HepG2 (cell line): ENCODE measurements at regions not wholly inside any gene's neighbourhood (a gene's known extent, or its start where the extent isn't known, plus 50 kb on each side); places are given as distances from the start of the nearest gene placed in this dataset.

Experiments used
- ATAC-seq: fragments of 200-7000 bp; cut with Tn5 transposase; 3 replicates; pipeline ENCODE4 v1.9.1; 2020; ENCODE audit warnings: mild to moderate bottlenecking, moderate library complexity
- BruUV-seq: library from RNA; stranded (reverse); fragments of 400-500 nt; replicated peaks from 2 replicates; lab custom pipeline; 2021; lab: Mats Ljungman, UMichigan
- CTCF ChIA-PET: fragments of 300-600 bp; formaldehyde crosslinking; extraction: SDS; loops from one replicate; lab custom pipeline; 2021; ENCODE audit warnings: low total read pairs, inconsistent platforms, low intra/inter-chr PET ratio; lab: Yijun Ruan, JAX
- POLR2A ChIA-PET: fragments of 350-600 bp; sonication (Branson Sonifier 250); formaldehyde crosslinking; loops from one replicate; lab custom pipeline; 2020; ENCODE audit warnings: antibody characterized with exemption, inconsistent platforms; lab: Yijun Ruan, JAX
- DNase-seq: peaks from one replicate; pipeline ENCODE4 v3.0.0-alpha.2; 2015; ENCODE audit warnings: low spot score
- FAIRE-seq: peaks from 3 replicates; lab custom pipeline; 2011; peaks lifted over from hg19 to GRCh38; lab: Jason Lieb, UNC
- H2AFZ ChIP-seq: one replicate; pipeline ENCODE4 v1.6.1; 2011; ENCODE audit warnings: low read length, inconsistent platforms
- H3K27ac ChIP-seq: fragments of 300-600 bp; 3 replicates; pipeline ENCODE4 v1.8.0; 2011; ENCODE audit warnings: mixed run types, mild to moderate bottlenecking, mixed read lengths, low read length, inconsistent platforms; ENCODE audit not compliant: insufficient read depth; ENCODE audit errors: extremely low read length
- H3K27me3 ChIP-seq, 2 experiments: fragments of 200-600 bp in 1 of 2; 2 replicates in 1 of 2; 3 replicates in 1 of 2; pipeline versions ENCODE4 v1.6.0 to v1.8.0; 2011; ENCODE audit warnings: low read length in 2 of 2, mild to moderate bottlenecking in 2 of 2, moderate library complexity in 2 of 2, inconsistent platforms in 1 of 2; ENCODE audit not compliant: insufficient read depth in 2 of 2, control insufficient read depth in 1 of 2
- H3K36me3 ChIP-seq, 2 experiments: fragments of 200-600 bp in 1 of 2; replicated peaks in 1 of 2; 2 replicates in 1 of 2; 3 replicates in 1 of 2; pipeline versions ENCODE4 v1.5.1 to v1.8.0; 2011; ENCODE audit warnings: low read length in 2 of 2, inconsistent platforms in 1 of 2; ENCODE audit not compliant: insufficient read depth in 2 of 2, control insufficient read depth in 1 of 2
- H3K4me1 ChIP-seq: 2 replicates; pipeline ENCODE4 v1.5.1; 2012; ENCODE audit warnings: low read length, inconsistent platforms; ENCODE audit not compliant: insufficient read depth
- H3K4me2 ChIP-seq: 2 replicates; pipeline ENCODE4 v1.6.0; 2011; ENCODE audit warnings: low read depth, low read length, inconsistent platforms
- H3K4me3 ChIP-seq, 3 experiments: fragments of 200-600 bp in 1 of 3; sonication (generic), shearing (Covaris generic) in 1 of 3; replicated peaks in 1 of 3; 2 replicates each; pipeline ENCODE4 v1.5.1; 2011 to 2016; ENCODE audit warnings: low read length in 3 of 3, inconsistent platforms in 2 of 3, low read depth in 2 of 3, mild to moderate bottlenecking in 2 of 3, control low read depth in 1 of 3, mixed read lengths in 1 of 3; ENCODE audit not compliant: insufficient read depth in 1 of 3
- H3K79me2 ChIP-seq: one replicate; pipeline ENCODE4 v1.6.1; 2011; ENCODE audit warnings: low read length, inconsistent platforms; ENCODE audit not compliant: insufficient read depth
- H3K9ac ChIP-seq: 2 replicates; pipeline ENCODE4 v1.6.0; 2011; ENCODE audit warnings: mild to moderate bottlenecking, low read depth, low read length, inconsistent platforms; ENCODE audit not compliant: insufficient read depth
- H3K9me3 ChIP-seq: 2 replicates; pipeline ENCODE4 v1.5.1; 2012; ENCODE audit warnings: mild to moderate bottlenecking, low read length
- H4K20me1 ChIP-seq: 2 replicates; pipeline ENCODE4 v1.6.0; 2011; ENCODE audit warnings: inconsistent platforms, mild to moderate bottlenecking, low read length, moderate library complexity; ENCODE audit not compliant: insufficient read depth
- BRD4 ChIP-seq: sonication (generic); formaldehyde crosslinking; IDR thresholded peaks from 2 replicates; pipeline ENCODE4 v1.4.0; 2020; ENCODE audit warnings: missing genetic modification reagents
- MEIS1 ChIP-seq: sonication (generic); formaldehyde crosslinking; IDR thresholded peaks from 2 replicates; pipeline ENCODE4 v1.9.0; 2021; ENCODE audit warnings: mild to moderate bottlenecking, missing genetic modification reagents, moderate library complexity, borderline replicate concordance
- POLR2AphosphoS2 ChIP-seq: IDR thresholded peaks from 2 replicates; pipeline ENCODE4 v1.6.1; 2011; ENCODE audit warnings: low read depth, low read length, improper control_type of control experiment
- PTBP1 ChIP-seq: fragments of 200-400 bp; formaldehyde crosslinking; IDR thresholded peaks from 2 replicates; pipeline ENCODE4 v1.6.1; 2018; ENCODE audit warnings: low read length, low read depth; ENCODE audit not compliant: poor library complexity, severe bottlenecking
- SKIL ChIP-seq: sonication (generic); formaldehyde crosslinking; IDR thresholded peaks from 2 replicates; pipeline ENCODE4 v1.8.0; 2022; ENCODE audit warnings: missing genetic modification reagents, mild to moderate bottlenecking, moderate library complexity, borderline replicate concordance
- TARDBP ChIP-seq: sonication (generic); formaldehyde crosslinking; IDR thresholded peaks from 2 replicates; pipeline ENCODE4 v1.8.0; 2022; ENCODE audit warnings: mild to moderate bottlenecking, missing genetic modification reagents
- ZNF264 ChIP-seq: sonication (generic); formaldehyde crosslinking; IDR thresholded peaks from 2 replicates; pipeline ENCODE4 v1.4.0; 2020; ENCODE audit warnings: missing genetic modification reagents
- ZNF75D ChIP-seq: sonication (generic); formaldehyde crosslinking; IDR thresholded peaks from 2 replicates; pipeline ENCODE4 v1.8.1; 2023; ENCODE audit warnings: missing genetic modification reagents, mild to moderate bottlenecking, borderline replicate concordance
- WGBS: methylation state at CpG from one replicate; pipeline ENCODE4 v1.1.6; 2017; ENCODE audit warnings: low lambda C conversion rate; 5-methylcytosine and 5-hydroxymethylcytosine counted together
- in situ Hi-C: cut with HindIII; loops from 2 replicates; pipeline ENCODE4 v1.10.0; 2017; ENCODE audit warnings: low pct_unique_long_range_greater_than_20kb; ENCODE audit not compliant: extremely low pct_ligation_motif_present
- intact Hi-C: fragments of 100-400 bp; cut with micrococcal nuclease; formaldehyde crosslinking; loops from one replicate; pipeline ENCODE4 v1.10.0; 2022; ENCODE audit not compliant: unreplicated experiment
- TF ChIP-seq, protein P1 (sequence below): sonication (generic); formaldehyde crosslinking; IDR thresholded peaks from 2 replicates; pipeline ENCODE4 v1.8.0; 2022; ENCODE audit warnings: mild to moderate bottlenecking, missing genetic modification reagents, moderate library complexity

DNA sequence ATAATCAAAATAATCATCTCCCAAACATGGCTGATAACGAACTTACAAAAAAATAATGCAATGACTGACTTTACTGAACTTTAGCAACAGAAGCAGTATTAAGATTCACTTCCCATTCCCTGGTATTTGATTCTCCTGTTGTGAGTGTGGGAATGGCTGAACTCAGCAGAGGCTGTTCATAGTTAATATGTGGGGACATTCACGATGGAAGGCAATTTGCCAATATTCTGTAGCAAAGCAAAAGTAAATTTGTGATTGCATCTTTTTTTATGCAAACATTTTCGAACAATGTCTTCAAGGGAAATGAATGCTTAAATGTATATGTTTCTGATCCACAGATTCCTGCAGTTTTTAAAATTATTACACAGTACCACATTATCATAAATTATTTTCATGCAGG, 431.7 kb upstream of the KLF6 start:
- no peaks in the 10 kb centered on the region for H3K36me3 ChIP-seq
- H3K4me2 ChIP-seq: no peak overlapping the region
- intact Hi-C loops (no loop called here), in situ Hi-C loops (no loop called here)
- WGBS: 0% methylated on average over 3 of the region's 3 CpGs
- FAIRE-seq (no peak), ATAC-seq (no peak), DNase-seq (no peak)
- H3K4me3 ChIP-seq: no peak overlapping the region
- no peak overlapping the region for H3K9ac ChIP-seq
- no TSS peak for BruUV-seq
- no peak overlapping the region for H3K27ac ChIP-seq
- no peak overlapping the region for H2AFZ ChIP-seq
- CTCF ChIA-PET: no interaction called here
- POLR2A ChIA-PET: no interaction called here
- H3K27me3 ChIP-seq: peaks cover 0 to 9% of the 10 kb centered on the region in 2 experiments; a peak in 2 of 5 replicates
- no peaks in the 10 kb centered on the region for H3K4me1 ChIP-seq
- no peaks in the 10 kb centered on the region for H4K20me1 ChIP-seq
- H3K79me2 ChIP-seq: no peaks in the 10 kb centered on the region
- no peak for TF ChIP-seq SKIL (CRISPR knock-in tag)
- TF ChIP-seq, protein P1, sequence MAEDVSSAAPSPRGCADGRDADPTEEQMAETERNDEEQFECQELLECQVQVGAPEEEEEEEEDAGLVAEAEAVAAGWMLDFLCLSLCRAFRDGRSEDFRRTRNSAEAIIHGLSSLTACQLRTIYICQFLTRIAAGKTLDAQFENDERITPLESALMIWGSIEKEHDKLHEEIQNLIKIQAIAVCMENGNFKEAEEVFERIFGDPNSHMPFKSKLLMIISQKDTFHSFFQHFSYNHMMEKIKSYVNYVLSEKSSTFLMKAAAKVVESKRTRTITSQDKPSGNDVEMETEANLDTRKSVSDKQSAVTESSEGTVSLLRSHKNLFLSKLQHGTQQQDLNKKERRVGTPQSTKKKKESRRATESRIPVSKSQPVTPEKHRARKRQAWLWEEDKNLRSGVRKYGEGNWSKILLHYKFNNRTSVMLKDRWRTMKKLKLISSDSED (CRISPR knock-in tag): no peak
- no peaks in the 10 kb centered on the region for H3K9me3 ChIP-seq

DNA sequence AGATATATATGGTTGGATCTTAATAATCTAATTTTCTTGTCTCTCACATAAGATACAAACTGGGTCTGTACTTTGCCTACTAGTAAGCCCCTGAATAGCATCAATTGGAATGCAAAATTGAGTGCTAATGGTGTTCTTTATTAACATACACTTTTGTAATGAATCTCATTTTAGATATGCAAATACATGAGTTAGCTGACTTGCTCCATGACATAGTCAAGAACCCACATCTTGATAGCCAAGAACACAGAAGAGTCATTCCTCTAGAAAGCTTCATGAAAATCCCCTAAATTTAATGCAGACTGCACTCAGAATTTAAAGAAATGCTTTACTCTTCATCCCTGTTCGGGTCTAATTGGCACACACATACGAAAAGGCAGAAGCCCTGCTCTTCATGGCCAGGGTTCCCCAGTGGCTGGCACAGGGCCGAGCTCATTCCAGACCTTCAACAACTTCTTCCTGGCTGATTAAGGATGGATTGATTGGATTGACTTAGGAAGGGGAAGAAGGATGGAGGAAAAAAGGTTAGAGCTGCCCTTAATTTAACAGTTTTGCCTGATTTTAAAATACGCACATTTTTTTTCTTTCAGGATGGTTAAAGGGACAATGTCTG, 431.1 kb upstream of the KLF6 start:
- DNase-seq: no peak
- Histone ChIP-seq H3K36me3 (no peaks in the 10 kb centered on the region), H3K4me3 (no peak overlapping the region), H3K27ac (no peak overlapping the region), H3K27me3 (peaks cover 0 to 9% of the 10 kb centered on the region in 2 experiments; a peak in 2 of 5 replicates), H3K4me2 (no peak overlapping the region), H3K79me2 (no peaks in the 10 kb centered on the region), H3K4me1 (no peaks in the 10 kb centered on the region), H3K9me3 (no peaks in the 10 kb centered on the region), H4K20me1 (no peaks in the 10 kb centered on the region), H2AFZ (no peak overlapping the region), H3K9ac (no peak overlapping the region)
- ChIA-PET CTCF (no interaction called here), POLR2A (no interaction called here)
- intact Hi-C loops (no loop called here), in situ Hi-C loops (no loop called here)
- no TSS peak for BruUV-seq
- no peak for FAIRE-seq
- WGBS: 3% methylated on average over 4 of the region's 4 CpGs
- TF ChIP-seq POLR2AphosphoS2 (no peak), TARDBP (CRISPR knock-in tag) (no peak), ZNF264 (CRISPR knock-in tag) (no peak), BRD4 (CRISPR knock-in tag) (no peak), PTBP1 (no peak), ZNF75D (CRISPR knock-in tag) (no peak), MEIS1 (CRISPR knock-in tag) (no peak)
- no peak for ATAC-seq
